ENCODE measurements at regions not wholly inside any gene's neighbourhood (a gene's known extent, or its start where the extent isn't known, plus 50 kb on each side); places are given as distances from the start of the nearest gene placed in this dataset.

DNA sequence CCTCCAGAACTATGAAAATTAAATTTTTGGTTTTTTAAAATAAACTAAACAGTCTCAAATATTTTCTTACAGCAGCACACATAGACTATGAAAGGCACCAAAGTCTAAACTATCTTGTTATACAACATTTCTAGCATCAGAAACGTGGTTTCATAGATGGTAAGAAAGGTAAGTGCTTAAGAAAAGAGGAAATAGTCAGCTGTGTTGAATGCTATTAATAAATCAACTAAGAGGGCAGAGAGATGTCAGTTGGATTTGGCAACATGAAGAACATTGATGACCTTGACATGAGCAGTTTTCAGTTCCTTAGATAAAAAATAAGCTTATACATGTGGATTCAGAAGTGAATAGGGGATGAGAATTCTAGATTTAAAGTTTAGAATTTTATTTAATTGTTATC is 113.6 kb downstream of the RFX6 start:
- no CpG with 5 or more reads among the region's 1 CpG for WGBS (ENCODE audit: extremely low coverage, insufficient read length, low lambda C conversion rate)
- no peaks in the 10 kb centered on the region for H3K4me1 ChIP-seq (ENCODE audit: insufficient read depth, low read length)
- H3K27me3 Mint-ChIP-seq (ENCODE audit: low read depth) = no peaks in the 10 kb centered on the region; the same call in 1 of the 2 replicates
- H3K27me3 ChIP-seq (ENCODE audit: insufficient read depth, low read length) = no peaks in the 10 kb centered on the region
- H3K9ac ChIP-seq (ENCODE audit: extremely low read depth, insufficient read length, low read length) = no peak overlapping the region
- H2AK5ac ChIP-seq (ENCODE audit: insufficient read length, low read length) = no peak overlapping the region
- no peak overlapping the region for H3K14ac ChIP-seq (ENCODE audit: insufficient read depth, low read length)
- H3K4me3 Mint-ChIP-seq = no peak overlapping the region
- no peak overlapping the region for H3K18ac ChIP-seq (ENCODE audit: insufficient read length, low read depth, low read length)
- H3K27ac ChIP-seq (ENCODE audit: insufficient read length, low read depth, low read length) = no peak overlapping the region
- H4K5ac ChIP-seq (ENCODE audit: insufficient read length, low read depth, low read length) = no peak overlapping the region
- H3K4me2 ChIP-seq (ENCODE audit: insufficient read depth, insufficient read length, low read length) = no peak overlapping the region
- no peak overlapping the region for H2BK12ac ChIP-seq (ENCODE audit: insufficient read length, low read depth, low read length)
- H4K91ac ChIP-seq (ENCODE audit: insufficient read length, low read depth, low read length) = no peak overlapping the region
- H3K56ac ChIP-seq (ENCODE audit: insufficient read length, low read depth, low read length) = no peak overlapping the region
- H3K9me3 Mint-ChIP-seq = peaks cover 0 to 3% of the 10 kb centered on the region in 2 experiments; a peak in 2 of 5 replicates
- H2BK5ac ChIP-seq (ENCODE audit: insufficient read length, low read length) = no peak overlapping the region
- H3K4ac ChIP-seq (ENCODE audit: low read depth, low read length) = no peak overlapping the region
- H3K27ac Mint-ChIP-seq = no peak overlapping the region
- no peak overlapping the region for H2BK20ac ChIP-seq (ENCODE audit: low read depth, low read length, poor library complexity, severe bottlenecking)
- no peaks in the 10 kb centered on the region for H3K23me2 ChIP-seq (ENCODE audit: insufficient read length, low read depth, low read length, poor library complexity, severe bottlenecking)
- no peak overlapping the region for H3K23ac ChIP-seq (ENCODE audit: insufficient read length, low read depth, low read length)
- H3K36me3 Mint-ChIP-seq (ENCODE audit: insufficient read depth in 1 of 3, low read depth in 3 of 3) = no peaks in the 10 kb centered on the region
- peaks cover 7 to 9% of the 10 kb centered on the region in 2 experiments for H3K4me1 Mint-ChIP-seq
- TF ChIP-seq, protein P1, sequence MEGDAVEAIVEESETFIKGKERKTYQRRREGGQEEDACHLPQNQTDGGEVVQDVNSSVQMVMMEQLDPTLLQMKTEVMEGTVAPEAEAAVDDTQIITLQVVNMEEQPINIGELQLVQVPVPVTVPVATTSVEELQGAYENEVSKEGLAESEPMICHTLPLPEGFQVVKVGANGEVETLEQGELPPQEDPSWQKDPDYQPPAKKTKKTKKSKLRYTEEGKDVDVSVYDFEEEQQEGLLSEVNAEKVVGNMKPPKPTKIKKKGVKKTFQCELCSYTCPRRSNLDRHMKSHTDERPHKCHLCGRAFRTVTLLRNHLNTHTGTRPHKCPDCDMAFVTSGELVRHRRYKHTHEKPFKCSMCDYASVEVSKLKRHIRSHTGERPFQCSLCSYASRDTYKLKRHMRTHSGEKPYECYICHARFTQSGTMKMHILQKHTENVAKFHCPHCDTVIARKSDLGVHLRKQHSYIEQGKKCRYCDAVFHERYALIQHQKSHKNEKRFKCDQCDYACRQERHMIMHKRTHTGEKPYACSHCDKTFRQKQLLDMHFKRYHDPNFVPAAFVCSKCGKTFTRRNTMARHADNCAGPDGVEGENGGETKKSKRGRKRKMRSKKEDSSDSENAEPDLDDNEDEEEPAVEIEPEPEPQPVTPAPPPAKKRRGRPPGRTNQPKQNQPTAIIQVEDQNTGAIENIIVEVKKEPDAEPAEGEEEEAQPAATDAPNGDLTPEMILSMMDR (conservative IDR thresholded peaks at IDR 0.05) = no peak
- H3T11ph ChIP-seq (ENCODE audit: low read length) = no peak overlapping the region
- H4K8ac ChIP-seq (replicated peaks; ENCODE audit: insufficient read length, low read depth, low read length) = no peak overlapping the region
- H3K79me1 ChIP-seq (ENCODE audit: insufficient read depth, low read depth, low read length, poor library complexity, severe bottlenecking) = no peaks in the 10 kb centered on the region
- H3K9me3 ChIP-seq (ENCODE audit: control insufficient read depth, low read depth, low read length) = no peaks in the 10 kb centered on the region
- no peak overlapping the region for H2AFZ ChIP-seq (ENCODE audit: low read length)
- no peak overlapping the region for H2BK120ac ChIP-seq (ENCODE audit: low read depth, low read length, poor library complexity, severe bottlenecking)
- no peak overlapping the region for H2BK15ac ChIP-seq (ENCODE audit: low read depth, low read length)
- DNase-seq = no peak
- no peaks in the 10 kb centered on the region for H3K79me2 ChIP-seq (ENCODE audit: insufficient read depth, low read length)
- H4K20me1 ChIP-seq (ENCODE audit: control insufficient read depth, insufficient read depth, insufficient read length) = no peaks in the 10 kb centered on the region
